Smooth muscle cell (in vitro differentiated cells): ENCODE measurements at regions not wholly inside any gene's neighbourhood (a gene's known extent, or its start where the extent isn't known, plus 50 kb on each side); places are given as distances from the start of the nearest gene placed in this dataset.

Experiments
- DNase-seq: peaks from one replicate; lab custom pipeline; 2025; ENCODE audit not compliant: unreplicated experiment; lab: John Stamatoyannopoulos, UW
- H2AFZ ChIP-seq: fragments of 200-600 bp; sonication (generic); 2 replicates; pipeline ENCODE4 v1.6.0; 2016; ENCODE audit warnings: antibody characterized with exemption, low read depth, mild to moderate bottlenecking
- H3F3A ChIP-seq: fragments of 200-600 bp; sonication (generic); 2 replicates; pipeline ENCODE4 v1.6.0; 2017; ENCODE audit warnings: antibody characterized with exemption, low read depth
- H3K27ac ChIP-seq: fragments of 200-600 bp; sonication (generic); 2 replicates; pipeline ENCODE4 v1.5.1; 2016; ENCODE audit warnings: low read depth, mild to moderate bottlenecking
- H3K27me3 ChIP-seq: fragments of 200-600 bp; sonication (generic); 2 replicates; pipeline ENCODE4 v1.6.1; 2016; ENCODE audit warnings: low read depth, mild to moderate bottlenecking
- H3K36me3 ChIP-seq: fragments of 200-600 bp; sonication (generic); 2 replicates; pipeline ENCODE4 v1.5.1; 2016; ENCODE audit warnings: low read depth
- H3K4me1 ChIP-seq: fragments of 200-600 bp; sonication (generic); 2 replicates; pipeline ENCODE4 v1.5.1; 2016; ENCODE audit warnings: low read depth
- H3K4me2 ChIP-seq: fragments of 200-600 bp; sonication (generic); 2 replicates; pipeline ENCODE4 v1.6.0; 2016; ENCODE audit warnings: mild to moderate bottlenecking
- H3K4me3 ChIP-seq: fragments of 200-600 bp; sonication (generic); 2 replicates; pipeline ENCODE4 v1.5.1; 2016; ENCODE audit warnings: mild to moderate bottlenecking
- H3K79me2 ChIP-seq: fragments of 200-600 bp; sonication (generic); 2 replicates; pipeline ENCODE4 v1.6.0; 2016; ENCODE audit warnings: low read depth, mild to moderate bottlenecking
- H3K9ac ChIP-seq: fragments of 200-600 bp; sonication (generic); 2 replicates; pipeline ENCODE4 v1.6.0; 2016; ENCODE audit warnings: low read depth
- H3K9me3 ChIP-seq: fragments of 200-600 bp; sonication (generic); replicated peaks from 2 replicates; pipeline ENCODE4 v1.5.1; 2016; ENCODE audit warnings: low read depth
- H4K20me1 ChIP-seq: fragments of 200-600 bp; sonication (generic); 2 replicates; pipeline ENCODE4 v1.6.0; 2016; ENCODE audit warnings: low read depth
- CTCF ChIP-seq: fragments of 200-600 bp; sonication (generic); IDR thresholded peaks from 2 replicates; pipeline ENCODE4 v1.5.1; 2017; ENCODE audit warnings: borderline replicate concordance, mild to moderate bottlenecking, antibody characterized with exemption; ENCODE audit not compliant: insufficient read depth, poor library complexity, severe bottlenecking
- WGBS: methylation state at CpG from one replicate; pipeline ENCODE4 v1.1.7; 2016; ENCODE audit warnings: low lambda C conversion rate; 5-methylcytosine and 5-hydroxymethylcytosine counted together

GRCh38 chr18:24875286-24875685, 414.8 kb downstream of the HRH4 start:
- 47% methylated on average over 3 of the region's 3 CpGs for WGBS
- DNase-seq: no peak
- TF ChIP-seq CTCF: no peak
- peak overlapping the region; percentile 67 for H3K27ac ChIP-seq
- H2AFZ ChIP-seq: no peak overlapping the region
- no peaks in the 10 kb centered on the region for H3F3A ChIP-seq
- no peak overlapping the region for H3K4me3 ChIP-seq
- H3K9me3 ChIP-seq: no peaks in the 10 kb centered on the region
- no peaks in the 10 kb centered on the region for H3K36me3 ChIP-seq
- no peak overlapping the region for H3K9ac ChIP-seq
- H3K4me1 ChIP-seq: peaks cover 27% of the 10 kb centered on the region
- H3K27me3 ChIP-seq: no peaks in the 10 kb centered on the region
- no peaks in the 10 kb centered on the region for H3K79me2 ChIP-seq
- no peaks in the 10 kb centered on the region for H4K20me1 ChIP-seq
- H3K4me2 ChIP-seq: peak overlapping the region; percentile 40

- H2AFZ ChIP-seq: no peak overlapping the region
- no peak overlapping the region for H3K9ac ChIP-seq
- H3K4me1 ChIP-seq: peaks cover 27% of the 10 kb centered on the region
- no peaks in the 10 kb centered on the region for H3K36me3 ChIP-seq
- TF ChIP-seq CTCF: no peak
- H3K27me3 ChIP-seq: no peaks in the 10 kb centered on the region
- H3K4me3 ChIP-seq: no peak overlapping the region
- H3K4me2 ChIP-seq: peak overlapping the region; percentile 40
- no peaks in the 10 kb centered on the region for H3F3A ChIP-seq
- H3K79me2 ChIP-seq: no peaks in the 10 kb centered on the region
- DNase-seq: no peak
- 48% methylated on average over 1 of the region's 1 CpG for WGBS
- H4K20me1 ChIP-seq: no peaks in the 10 kb centered on the region
- no peaks in the 10 kb centered on the region for H3K9me3 ChIP-seq
- peak overlapping the region; percentile 67 for H3K27ac ChIP-seq
These were observed 415.3 kb downstream of the HRH4 start for GRCh38 chr18:24875777-24876176.

- DNase-seq: no peak
- Histone ChIP-seq H3K27ac (peak overlapping the region; percentile 67), H3K4me2 (peak overlapping the region; percentile 40), H3K9ac (no peak overlapping the region), H3K4me1 (peaks cover 27% of the 10 kb centered on the region), H2AFZ (no peak overlapping the region), H3F3A (no peaks in the 10 kb centered on the region), H3K79me2 (no peaks in the 10 kb centered on the region), H3K9me3 (no peaks in the 10 kb centered on the region), H3K27me3 (no peaks in the 10 kb centered on the region), H4K20me1 (no peaks in the 10 kb centered on the region), H3K36me3 (no peaks in the 10 kb centered on the region), H3K4me3 (no peak overlapping the region)
- no peak for TF ChIP-seq CTCF
- 57% methylated on average over 5 of the region's 5 CpGs for WGBS
These were observed 415.8 kb downstream of the HRH4 start for GRCh38 chr18:24876266-24876665.

- Histone ChIP-seq H3F3A (no peaks in the 10 kb centered on the region), H3K4me2 (no peak overlapping the region), H3K9me3 (no peaks in the 10 kb centered on the region), H3K9ac (no peak overlapping the region), H4K20me1 (no peaks in the 10 kb centered on the region), H3K27me3 (no peaks in the 10 kb centered on the region), H3K4me3 (no peak overlapping the region), H3K27ac (no peak overlapping the region), H3K36me3 (no peaks in the 10 kb centered on the region), H2AFZ (no peak overlapping the region), H3K79me2 (no peaks in the 10 kb centered on the region), H3K4me1 (peaks cover 27% of the 10 kb centered on the region)
- 81% methylated on average over 5 of the region's 5 CpGs for WGBS
- no peak for DNase-seq
- TF ChIP-seq CTCF: no peak
These were observed 416.6 kb downstream of the HRH4 start for GRCh38 chr18:24877066-24877465.
